Coronary artery (tissue), 2 donors: ENCODE measurements at regions not wholly inside any gene's neighbourhood (a gene's known extent, or its start where the extent isn't known, plus 50 kb on each side); places are given as distances from the start of the nearest gene placed in this dataset.

Source experiments
- DNase-seq: peaks from one replicate; pipeline ENCODE4 v3.0.0-alpha.2; 2017; ENCODE audit warnings: low spot score
- H3K27ac ChIP-seq, 2 donors: fragments of 200-600 bp; sonication (generic); one replicate each; pipeline ENCODE4 v1.5.1; 2016 to 2019
- H3K4me3 ChIP-seq: fragments of 200-600 bp; sonication (generic); 2 replicates; pipeline ENCODE4 v1.5.1; 2016; ENCODE audit warnings: mild to moderate bottlenecking, moderate library complexity
- CTCF ChIP-seq: fragments of 200-600 bp; sonication (generic); IDR thresholded peaks from one replicate; pipeline ENCODE4 v1.5.1; 2019; ENCODE audit warnings: antibody characterized with exemption

DNA sequence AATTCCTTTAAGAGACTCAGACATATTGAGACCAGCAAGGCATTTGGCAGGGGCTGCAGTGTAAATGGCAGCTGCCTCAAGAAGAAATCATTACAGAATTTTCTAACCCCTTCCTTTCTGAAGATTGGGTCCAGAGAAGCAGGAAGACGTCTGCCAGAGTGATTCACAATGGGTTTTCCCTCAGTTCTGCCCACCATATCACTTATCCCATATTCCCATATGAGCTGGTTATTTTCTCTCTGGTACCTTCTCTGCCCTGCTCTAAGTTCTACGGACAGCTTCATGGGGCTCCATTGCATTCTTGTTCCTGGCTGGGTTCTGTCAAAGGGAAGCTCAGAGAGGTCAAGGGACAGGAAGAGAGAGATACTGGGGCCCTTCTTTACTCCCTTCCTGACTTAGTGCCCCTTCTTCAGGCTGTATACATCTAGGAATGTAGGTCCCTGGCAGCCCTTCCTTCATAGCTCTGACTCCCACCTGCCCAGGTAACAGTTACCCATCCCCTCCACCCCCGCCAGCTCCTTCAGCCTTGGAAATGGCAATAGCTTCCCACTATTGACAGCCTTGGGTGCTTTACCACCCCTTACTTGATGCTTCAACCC, 420.6 kb upstream of the DAB1 start:
- TF ChIP-seq CTCF, result no peak
- no peak overlapping the region for H3K27ac ChIP-seq
- no peak overlapping the region for H3K4me3 ChIP-seq
- no peak for DNase-seq

GRCh38 chr1:57843760-57844159, 419.9 kb upstream of the DAB1 start:
- H3K4me3 ChIP-seq, result no peak overlapping the region
- no peak for TF ChIP-seq CTCF
- no peak overlapping the region for H3K27ac ChIP-seq
- DNase-seq, result no peak

- DNase-seq, result no peak
- Histone ChIP-seq H3K4me3 (no peak overlapping the region), H3K27ac (no peak overlapping the region)
- TF ChIP-seq CTCF, result no peak
Measured at GRCh38 chr1:57839526-57839925, 415.7 kb upstream of the DAB1 start.

GRCh38 chr1:57839067-57839466, 415.2 kb upstream of the DAB1 start:
- H3K27ac ChIP-seq, result no peak overlapping the region
- H3K4me3 ChIP-seq, result no peak overlapping the region
- DNase-seq, result no peak
- no peak for TF ChIP-seq CTCF

DNA sequence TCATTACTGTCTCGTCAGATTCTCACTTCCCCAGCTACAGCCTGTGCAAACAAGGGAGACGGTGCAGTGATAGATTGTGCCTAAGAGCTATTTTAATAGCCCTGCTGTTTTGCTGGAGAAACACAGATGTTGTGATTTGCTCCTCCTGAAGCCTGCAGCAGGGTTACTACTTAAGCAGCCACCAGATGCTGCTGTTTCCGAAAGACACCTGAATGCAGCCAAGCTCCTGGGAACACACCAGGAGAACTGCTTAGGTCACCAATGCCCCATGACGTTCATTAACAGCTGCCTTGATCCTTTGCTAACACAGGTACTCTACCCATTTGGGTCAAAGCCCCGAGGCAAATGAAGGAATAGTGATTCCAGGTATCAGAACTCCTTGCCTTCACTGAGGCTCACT, 411.8 kb upstream of the DAB1 start:
- DNase-seq, result no peak
- no peak for TF ChIP-seq CTCF
- Histone ChIP-seq H3K27ac (no peak overlapping the region), H3K4me3 (no peak overlapping the region)

DNA sequence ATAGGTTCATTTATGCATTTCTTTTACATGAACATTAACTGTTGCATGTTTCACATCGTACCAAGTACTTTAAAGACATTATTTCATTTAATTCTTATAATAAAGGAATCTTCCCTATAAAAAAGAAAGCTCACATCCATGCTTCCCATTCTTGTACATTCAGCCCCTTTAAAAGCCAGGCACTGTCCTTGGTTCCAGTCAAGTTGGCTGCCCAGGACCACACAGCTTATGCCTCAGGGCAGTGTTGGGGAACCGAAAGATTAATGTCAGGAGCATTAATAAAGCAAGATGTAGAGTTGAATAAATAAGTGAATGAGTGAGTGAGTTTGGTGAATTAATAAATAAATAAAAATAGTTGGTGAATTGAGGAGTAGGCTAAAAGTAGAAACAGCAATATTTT, 409.4 kb upstream of the DAB1 start:
- no peak overlapping the region for H3K4me3 ChIP-seq
- DNase-seq, result no peak
- no peak for TF ChIP-seq CTCF
- H3K27ac ChIP-seq, result no peak overlapping the region

DNA sequence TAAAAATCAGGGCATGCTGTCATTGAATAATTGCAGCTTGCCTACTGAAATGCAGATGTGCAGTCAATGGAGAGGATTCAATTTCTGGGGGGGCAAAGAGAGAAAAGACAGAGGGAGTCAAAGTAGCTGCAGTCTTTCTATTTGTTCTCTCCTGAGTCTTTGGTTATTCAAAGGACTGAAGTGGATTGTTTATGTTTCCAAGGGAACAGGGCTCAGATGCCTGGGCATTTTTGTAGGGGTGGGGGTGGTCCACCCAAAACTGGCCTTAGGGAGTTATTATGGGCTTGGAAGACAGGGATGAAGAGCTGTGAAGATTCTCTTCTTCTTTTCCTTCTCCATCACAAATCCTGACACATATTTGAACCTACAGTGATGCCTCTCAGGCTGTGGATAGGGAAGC, 408.8 kb upstream of the DAB1 start:
- TF ChIP-seq CTCF, result no peak
- no peak overlapping the region for H3K27ac ChIP-seq
- DNase-seq, result no peak
- no peak overlapping the region for H3K4me3 ChIP-seq
